Tibial nerve (tissue), 4 donors: ENCODE measurements at regions not wholly inside any gene's neighbourhood (a gene's known extent, or its start where the extent isn't known, plus 50 kb on each side); places are given as distances from the start of the nearest gene placed in this dataset.

Experiments
- DNase-seq, 2 donors: peaks; one replicate each; pipeline ENCODE4 v3.0.0-alpha.2; 2019; ENCODE audit warnings: low spot score in 2 of 2
- H3K27ac ChIP-seq, 4 donors: fragments of 200-600 bp; sonication (generic) in 3 of 4; one replicate each; pipeline ENCODE4 v1.5.1; 2017 to 2019; ENCODE audit warnings: mild to moderate bottlenecking in 1 of 4
- H3K27me3 ChIP-seq, 2 donors: fragments of 200-600 bp; sonication (generic) in 1 of 2; one replicate each; pipeline versions ENCODE4 v1.5.1 to v1.6.0; 2017 to 2019
- H3K36me3 ChIP-seq, 3 donors: fragments of 200-600 bp; sonication (generic); one replicate each; pipeline ENCODE4 v1.5.1; 2018 to 2019
- H3K4me1 ChIP-seq, 4 donors: fragments of 200-600 bp; sonication (generic) in 3 of 4; one replicate each; pipeline ENCODE4 v1.5.1; 2017 to 2019
- H3K4me3 ChIP-seq, 4 donors: fragments of 200-600 bp; sonication (generic) in 3 of 4; one replicate each; pipeline ENCODE4 v1.5.1; 2017 to 2019; ENCODE audit warnings: mild to moderate bottlenecking in 1 of 4, moderate library complexity in 1 of 4
- H3K9me3 ChIP-seq, 4 donors: fragments of 200-600 bp; sonication (generic) in 3 of 4; one replicate each; pipeline ENCODE4 v1.5.1; 2017 to 2019
- EP300 ChIP-seq, 2 donors: sonication (generic); formaldehyde crosslinking; IDR thresholded peaks; one replicate each; pipeline ENCODE4 v1.6.1; 2017; ENCODE audit warnings: antibody characterized with exemption in 2 of 2, mild to moderate bottlenecking in 1 of 2
- POLR2A ChIP-seq, 2 donors: fragments of 450-650 bp; IDR thresholded peaks; one replicate each; pipeline ENCODE4 v1.6.1; 2017; ENCODE audit warnings: antibody characterized with exemption in 2 of 2, mild to moderate bottlenecking in 2 of 2, moderate library complexity in 2 of 2
- WGBS, 2 donors: methylation state at CpG; one replicate each; pipeline ENCODE4 v1.1.5; 2018; 5-methylcytosine and 5-hydroxymethylcytosine counted together
- TF ChIP-seq, protein P1 (sequence below), 5 experiments: fragments of 200-600 bp in 3 of 5; fragments of 450-650 bp in 2 of 5; sonication (generic) in 3 of 5; IDR thresholded peaks; one replicate each; pipeline ENCODE4 v1.5.1; 2016 to 2019; ENCODE audit warnings: antibody characterized with exemption in 5 of 5, mild to moderate bottlenecking in 3 of 5, moderate library complexity in 2 of 5

DNA sequence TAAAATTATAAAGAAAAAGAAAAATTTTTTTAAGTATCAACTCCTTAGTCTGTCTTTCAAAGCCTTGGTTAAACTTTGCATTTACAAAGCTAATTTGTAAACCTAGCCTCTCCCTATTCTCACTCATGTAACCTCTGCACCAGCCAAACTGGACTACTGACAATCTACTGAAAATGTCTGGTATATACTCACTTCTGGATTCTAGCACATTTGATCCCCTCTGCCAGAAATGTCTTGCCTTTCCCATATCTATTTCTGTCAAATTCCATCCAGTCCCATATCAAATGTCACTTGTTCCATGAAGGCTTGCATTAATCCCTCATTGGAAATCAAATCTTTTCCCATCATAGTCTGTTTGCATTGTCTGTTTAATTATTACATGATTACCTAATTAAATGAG lies 105.8 kb upstream of the KLHL13 start:
- no peaks in the 10 kb centered on the region for H3K36me3 ChIP-seq
- TF ChIP-seq, protein P1, sequence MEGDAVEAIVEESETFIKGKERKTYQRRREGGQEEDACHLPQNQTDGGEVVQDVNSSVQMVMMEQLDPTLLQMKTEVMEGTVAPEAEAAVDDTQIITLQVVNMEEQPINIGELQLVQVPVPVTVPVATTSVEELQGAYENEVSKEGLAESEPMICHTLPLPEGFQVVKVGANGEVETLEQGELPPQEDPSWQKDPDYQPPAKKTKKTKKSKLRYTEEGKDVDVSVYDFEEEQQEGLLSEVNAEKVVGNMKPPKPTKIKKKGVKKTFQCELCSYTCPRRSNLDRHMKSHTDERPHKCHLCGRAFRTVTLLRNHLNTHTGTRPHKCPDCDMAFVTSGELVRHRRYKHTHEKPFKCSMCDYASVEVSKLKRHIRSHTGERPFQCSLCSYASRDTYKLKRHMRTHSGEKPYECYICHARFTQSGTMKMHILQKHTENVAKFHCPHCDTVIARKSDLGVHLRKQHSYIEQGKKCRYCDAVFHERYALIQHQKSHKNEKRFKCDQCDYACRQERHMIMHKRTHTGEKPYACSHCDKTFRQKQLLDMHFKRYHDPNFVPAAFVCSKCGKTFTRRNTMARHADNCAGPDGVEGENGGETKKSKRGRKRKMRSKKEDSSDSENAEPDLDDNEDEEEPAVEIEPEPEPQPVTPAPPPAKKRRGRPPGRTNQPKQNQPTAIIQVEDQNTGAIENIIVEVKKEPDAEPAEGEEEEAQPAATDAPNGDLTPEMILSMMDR (IDR thresholded peaks at IDR 0.05) = no peak
- TF ChIP-seq EP300 (IDR thresholded peaks at IDR 0.05) (no peak), POLR2A (IDR thresholded peaks at IDR 0.05) (no peak)
- H3K27ac ChIP-seq = no peak overlapping the region
- H3K4me1 ChIP-seq = no peaks in the 10 kb centered on the region
- peaks cover 0 to 5% of the 10 kb centered on the region in 2 donors for H3K27me3 ChIP-seq
- H3K9me3 ChIP-seq = no peaks in the 10 kb centered on the region
- DNase-seq = no peak
- H3K4me3 ChIP-seq = no peak overlapping the region

DNA sequence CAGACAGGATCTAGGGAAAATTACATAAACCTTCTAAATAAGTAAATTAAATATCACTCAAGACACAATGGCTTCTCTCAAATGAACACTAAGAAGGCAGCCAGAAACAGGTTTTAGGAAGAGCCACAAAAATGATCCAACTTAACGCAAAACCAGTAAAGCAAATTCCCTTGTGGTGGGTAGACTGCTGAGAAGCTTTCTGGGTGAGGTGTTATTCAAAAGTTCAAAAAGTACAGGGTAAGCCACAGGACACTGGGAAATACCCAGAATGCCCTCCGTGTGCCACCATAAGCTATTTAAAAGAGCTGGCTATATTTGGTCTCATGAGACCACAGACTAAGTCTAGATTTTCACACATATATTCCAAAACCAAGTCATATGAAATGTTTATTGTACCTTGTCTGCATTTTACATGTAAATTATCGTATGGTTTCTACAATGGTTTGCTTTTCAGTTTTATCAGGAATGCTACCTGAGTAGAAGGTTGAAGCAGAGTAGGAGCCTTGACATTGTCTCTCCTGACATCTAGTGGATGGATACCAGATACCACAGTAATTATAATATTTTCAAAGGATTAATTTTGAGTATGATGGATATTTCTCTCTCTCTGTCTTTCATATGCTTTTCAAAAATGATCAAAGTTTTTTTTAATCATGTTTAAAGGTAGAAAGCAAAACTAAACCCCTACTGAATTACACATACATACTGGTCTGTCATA lies 109.3 kb upstream of the KLHL13 start:
- Histone ChIP-seq H3K4me1 (no peaks in the 10 kb centered on the region), H3K27me3 (peaks cover 0 to 5% of the 10 kb centered on the region in 2 donors), H3K9me3 (no peaks in the 10 kb centered on the region), H3K4me3 (no peak overlapping the region), H3K36me3 (no peaks in the 10 kb centered on the region), H3K27ac (peak overlapping the region in 1 of 4 donors; percentile 44)
- no peak for DNase-seq
- no peak for TF ChIP-seq POLR2A (IDR thresholded peaks at IDR 0.05)
- TF ChIP-seq, protein P1 (IDR thresholded peaks at IDR 0.05) = peak; percentile 17 to 45 (median 33)
- 31 to 57% methylated on average over 3 of the region's 3 CpGs for WGBS, 2 donors

DNA sequence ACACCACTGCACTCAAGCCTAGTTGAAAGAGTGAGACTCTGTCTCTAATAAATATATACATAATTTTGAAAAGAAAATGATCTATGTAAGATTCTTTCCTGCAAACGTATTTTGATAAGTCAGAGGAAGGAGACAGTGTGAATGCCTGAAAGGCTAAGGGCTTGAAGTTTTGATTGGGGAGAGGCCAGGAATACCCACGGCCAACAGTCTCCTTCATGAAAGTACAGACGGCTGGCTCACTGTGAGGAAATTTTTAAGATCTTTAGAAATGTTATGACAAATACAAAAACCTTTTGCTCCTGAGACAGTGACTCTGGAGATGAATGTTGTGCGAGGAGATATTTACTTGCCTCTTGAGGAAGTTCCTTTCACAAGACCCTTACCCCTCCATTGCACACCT lies 111.4 kb upstream of the KLHL13 start:
- no peak for TF ChIP-seq EP300 (IDR thresholded peaks at IDR 0.05)
- no peak for TF ChIP-seq POLR2A (IDR thresholded peaks at IDR 0.05)
- TF ChIP-seq, protein P1 (IDR thresholded peaks at IDR 0.05) = no peak
- no peak overlapping the region for H3K27ac ChIP-seq
- no peaks in the 10 kb centered on the region for H3K4me1 ChIP-seq
- H3K27me3 ChIP-seq = peaks cover 0 to 5% of the 10 kb centered on the region in 2 donors
- no peaks in the 10 kb centered on the region for H3K36me3 ChIP-seq
- no peak for DNase-seq
- H3K4me3 ChIP-seq = no peak overlapping the region
- no peaks in the 10 kb centered on the region for H3K9me3 ChIP-seq
- WGBS, 2 donors = 32 to 47% methylated on average over 4 of the region's 4 CpGs

DNA sequence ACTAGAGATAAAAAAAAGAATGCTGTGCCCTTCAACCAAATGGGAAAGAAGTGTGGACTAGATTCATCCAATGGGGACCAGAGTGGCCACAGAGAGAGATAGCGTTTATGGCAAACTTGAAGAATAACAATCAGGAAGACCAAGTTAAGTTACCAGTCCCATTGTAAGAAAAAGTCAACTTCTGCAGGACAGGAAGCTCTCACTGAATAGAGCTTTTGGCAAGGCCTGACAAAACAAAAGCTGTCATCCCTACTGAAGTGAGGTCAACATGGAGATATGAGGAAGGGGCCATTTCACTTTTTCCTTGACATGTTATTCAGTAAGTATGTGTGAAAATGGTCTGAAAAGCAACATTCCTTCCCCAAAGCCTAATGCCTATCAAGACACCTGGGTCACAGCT lies 111.8 kb upstream of the KLHL13 start:
- no peak for DNase-seq
- H3K4me1 ChIP-seq = no peaks in the 10 kb centered on the region
- H3K36me3 ChIP-seq = no peaks in the 10 kb centered on the region
- H3K27me3 ChIP-seq = peaks cover 0 to 5% of the 10 kb centered on the region in 2 donors
- no peaks in the 10 kb centered on the region for H3K9me3 ChIP-seq
- no peak overlapping the region for H3K27ac ChIP-seq
- WGBS, 2 donors = 63 to 85% methylated on average over 1 of the region's 1 CpG
- H3K4me3 ChIP-seq = no peak overlapping the region
- TF ChIP-seq, protein P1 (IDR thresholded peaks at IDR 0.05) = no peak
- TF ChIP-seq EP300 (IDR thresholded peaks at IDR 0.05) (no peak), POLR2A (IDR thresholded peaks at IDR 0.05) (no peak)

DNA sequence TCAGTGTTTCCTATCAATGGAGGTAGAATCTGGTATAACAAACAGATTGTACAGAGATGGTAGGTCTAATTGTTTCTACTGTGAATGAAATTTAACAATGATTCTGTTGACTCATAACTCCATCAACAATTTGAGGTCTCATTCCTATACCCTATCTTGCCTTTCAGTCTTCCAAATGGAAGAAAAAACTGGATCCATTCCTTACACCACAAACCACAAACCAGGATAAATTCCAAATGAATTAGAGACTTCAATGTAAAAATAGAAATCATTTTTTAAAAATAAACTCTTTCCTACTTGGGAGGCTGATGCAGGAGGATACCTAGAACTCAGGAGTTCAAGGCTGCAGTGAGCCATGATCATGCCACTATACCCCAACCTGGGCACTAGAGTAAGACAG lies 114.4 kb upstream of the WDR44 start:
- no peak overlapping the region for H3K27ac ChIP-seq
- TF ChIP-seq POLR2A (IDR thresholded peaks at IDR 0.05) = no peak
- TF ChIP-seq, protein P1 (IDR thresholded peaks at IDR 0.05) = no peak
- no peak for TF ChIP-seq EP300 (IDR thresholded peaks at IDR 0.05)
- no peak for DNase-seq
- no peaks in the 10 kb centered on the region for H3K36me3 ChIP-seq
- no peaks in the 10 kb centered on the region for H3K4me1 ChIP-seq
- H3K4me3 ChIP-seq = no peak overlapping the region
- H3K9me3 ChIP-seq = no peaks in the 10 kb centered on the region
- H3K27me3 ChIP-seq = no peaks in the 10 kb centered on the region
